Chondrocyte (in vitro differentiated cells): ENCODE measurements at regions not wholly inside any gene's neighbourhood (a gene's known extent, or its start where the extent isn't known, plus 50 kb on each side); places are given as distances from the start of the nearest gene placed in this dataset.
"Not testable (repeated sequence)": the region's sequence is repeated elsewhere in the genome, so short reads cannot be mapped to it uniquely, and the experiment has no call there.

Experiments used
- DNase-seq: peaks from one replicate; pipeline ENCODE4 v3.0.0; 2021; ENCODE audit warnings: mixed read lengths, low spot score
- H3K27ac Mint-ChIP-seq: one replicate; pipeline ENCODE4 v1.8.0; 2021; ENCODE audit warnings: mild to moderate bottlenecking, moderate library complexity, mixed read lengths; ENCODE audit not compliant: unreplicated experiment
- H3K27me3 Mint-ChIP-seq: 2 replicates; pipeline ENCODE4 v1.8.0; 2021; ENCODE audit warnings: low read depth, mixed read lengths
- H3K36me3 Mint-ChIP-seq: 2 replicates; pipeline ENCODE4 v1.8.0; 2021; ENCODE audit warnings: low read depth, mixed read lengths
- H3K4me1 Mint-ChIP-seq: 2 replicates; pipeline ENCODE4 v1.8.0; 2021; ENCODE audit warnings: low read depth, mild to moderate bottlenecking, mixed read lengths
- H3K4me3 Mint-ChIP-seq: one replicate; pipeline ENCODE4 v1.8.0; 2021; ENCODE audit warnings: mild to moderate bottlenecking, moderate library complexity, mixed read lengths; ENCODE audit not compliant: unreplicated experiment
- H3K9me3 Mint-ChIP-seq: 2 replicates; pipeline ENCODE4 v1.8.0; 2021; ENCODE audit warnings: low read depth, mixed read lengths
- CTCF ChIP-seq: fragments of 200-600 bp; sonication (generic); IDR thresholded peaks from 2 replicates; pipeline ENCODE4 v1.5.0; 2021; ENCODE audit warnings: antibody characterized with exemption, mild to moderate bottlenecking, moderate library complexity

GRCh38 chrX:128676651-128677050, 624.4 kb upstream of the ACTRT1 start:
- TF ChIP-seq CTCF: no peak
- Mint-ChIP-seq H3K4me1 (no peaks in the 10 kb centered on the region), H3K27ac (no peak overlapping the region), H3K27me3 (no peaks in the 10 kb centered on the region), H3K4me3 (no peak overlapping the region), H3K9me3 (peaks cover 22% of the 10 kb centered on the region), H3K36me3 (no peaks in the 10 kb centered on the region)
- no peak for DNase-seq

GRCh38 chrX:128674326-128675086, 622.3 kb upstream of the ACTRT1 start:
- H3K36me3 Mint-ChIP-seq, DNase-seq, H3K4me3 Mint-ChIP-seq, H3K4me1 Mint-ChIP-seq, H3K27me3 Mint-ChIP-seq, H3K27ac Mint-ChIP-seq: not testable (repeated sequence)
- peaks cover 42% of the 10 kb centered on the region for H3K9me3 Mint-ChIP-seq

- Mint-ChIP-seq H3K4me1 (no peaks in the 10 kb centered on the region), H3K9me3 (peaks cover 19% of the 10 kb centered on the region), H3K36me3 (peaks cover 2% of the 10 kb centered on the region), H3K4me3 (no peak overlapping the region), H3K27me3 (no peaks in the 10 kb centered on the region), H3K27ac (no peak overlapping the region)
- no peak for DNase-seq
- no peak for TF ChIP-seq CTCF
Measured at GRCh38 chrX:128664211-128664610, 612.0 kb upstream of the ACTRT1 start.

- Mint-ChIP-seq H3K9me3 (peaks cover 23% of the 10 kb centered on the region), H3K4me3 (no peak overlapping the region), H3K27me3 (no peaks in the 10 kb centered on the region), H3K4me1 (no peaks in the 10 kb centered on the region), H3K36me3 (no peaks in the 10 kb centered on the region), H3K27ac (no peak overlapping the region)
- no peak for DNase-seq
- TF ChIP-seq CTCF: no peak
Measured at GRCh38 chrX:128653524-128654060, 601.4 kb upstream of the ACTRT1 start.

- Mint-ChIP-seq H3K4me3 (no peak overlapping the region), H3K27ac (no peak overlapping the region), H3K4me1 (no peaks in the 10 kb centered on the region), H3K9me3 (peaks cover 14% of the 10 kb centered on the region), H3K27me3 (no peaks in the 10 kb centered on the region), H3K36me3 (no peaks in the 10 kb centered on the region)
- TF ChIP-seq CTCF: no peak
- no peak for DNase-seq
Measured at GRCh38 chrX:128650326-128650725, 598.1 kb upstream of the ACTRT1 start.

GRCh38 chrX:128634754-128635153, 582.6 kb upstream of the ACTRT1 start:
- no peak for DNase-seq
- Mint-ChIP-seq H3K9me3 (peaks cover 3% of the 10 kb centered on the region), H3K4me1 (no peaks in the 10 kb centered on the region), H3K27ac (no peak overlapping the region), H3K4me3 (no peak overlapping the region), H3K36me3 (no peaks in the 10 kb centered on the region), H3K27me3 (no peaks in the 10 kb centered on the region)
- TF ChIP-seq CTCF: no peak
